Endodermal cell (in vitro differentiated cells): ENCODE measurements at regions not wholly inside any gene's neighbourhood (a gene's known extent, or its start where the extent isn't known, plus 50 kb on each side); places are given as distances from the start of the nearest gene placed in this dataset.
A peak's percentile ranks its signal among the peaks of the same experiment; 100 is the strongest.
"Not testable (repeated sequence)": the region's sequence is repeated elsewhere in the genome, so short reads cannot be mapped to it uniquely, and the experiment has no call there.

Experiments
- DNase-seq: peaks from one replicate; pipeline ENCODE4 v3.0.0-alpha.2; 2017
- H3K27ac ChIP-seq: 2 replicates; pipeline ENCODE4 v1.5.1; 2013; ENCODE audit warnings: mild to moderate bottlenecking, low read depth, low read length, moderate library complexity
- H3K27me3 ChIP-seq: 2 replicates; pipeline ENCODE4 v1.6.1; 2013; ENCODE audit warnings: mild to moderate bottlenecking, low read length, moderate library complexity; ENCODE audit not compliant: insufficient read depth, control insufficient read depth, poor library complexity, severe bottlenecking
- H3K36me3 ChIP-seq: 2 replicates; pipeline ENCODE4 v1.7.0; 2013; ENCODE audit warnings: mild to moderate bottlenecking, low read length, moderate library complexity; ENCODE audit not compliant: control insufficient read depth, insufficient read depth
- H3K4me1 ChIP-seq: one replicate; pipeline ENCODE4 v1.7.0; 2013; ENCODE audit warnings: low read length; ENCODE audit not compliant: control insufficient read depth, insufficient read depth
- H3K4me3 ChIP-seq: 2 replicates; pipeline ENCODE4 v1.5.1; 2013; ENCODE audit warnings: mild to moderate bottlenecking, low read length, moderate library complexity
- H3K9ac ChIP-seq: 2 replicates; pipeline ENCODE4 v1.6.1; 2013; ENCODE audit warnings: mild to moderate bottlenecking, low read length, moderate library complexity; ENCODE audit not compliant: poor library complexity, severe bottlenecking; ENCODE audit errors: extremely low read depth
- H3K9me3 ChIP-seq: 2 replicates; pipeline ENCODE4 v1.6.1; 2013; ENCODE audit warnings: mild to moderate bottlenecking, low read length, moderate library complexity; ENCODE audit not compliant: control insufficient read depth
- H3K27ac Mint-ChIP-seq: 2 replicates; pipeline ENCODE4 v1.8.0; 2020; ENCODE audit warnings: mixed read lengths
- H3K27me3 Mint-ChIP-seq: 2 replicates; pipeline ENCODE4 v1.8.0; 2021; ENCODE audit warnings: mild to moderate bottlenecking, mixed read lengths; ENCODE audit not compliant: insufficient read depth
- H3K36me3 Mint-ChIP-seq: 2 replicates; pipeline ENCODE4 v1.8.0; 2020; ENCODE audit warnings: low read depth, mixed read lengths
- H3K4me1 Mint-ChIP-seq: 2 replicates; pipeline ENCODE4 v1.8.0; 2020; ENCODE audit warnings: mixed read lengths
- H3K4me3 Mint-ChIP-seq: 2 replicates; pipeline ENCODE4 v1.8.0; 2020; ENCODE audit warnings: mild to moderate bottlenecking, moderate library complexity, mixed read lengths
- H3K9me3 Mint-ChIP-seq: 2 replicates; pipeline ENCODE4 v1.8.0; 2020; ENCODE audit warnings: mild to moderate bottlenecking, mixed read lengths
- CTCF ChIP-seq: fragments of 200-600 bp; sonication (generic); conservative IDR thresholded peaks from 2 replicates; pipeline ENCODE4 v1.5.0; 2021; ENCODE audit warnings: antibody characterized with exemption, mild to moderate bottlenecking
- WGBS, 2 experiments: methylation state at CpG; one replicate each; pipeline versions ENCODE4 v1.1.5 to v1.1.7; 2013; ENCODE audit warnings: missing lambda C conversion rate in 2 of 2, mixed read lengths in 1 of 2; ENCODE audit not compliant: insufficient coverage in 1 of 2, insufficient read length in 1 of 2; 5-methylcytosine and 5-hydroxymethylcytosine counted together

DNA sequence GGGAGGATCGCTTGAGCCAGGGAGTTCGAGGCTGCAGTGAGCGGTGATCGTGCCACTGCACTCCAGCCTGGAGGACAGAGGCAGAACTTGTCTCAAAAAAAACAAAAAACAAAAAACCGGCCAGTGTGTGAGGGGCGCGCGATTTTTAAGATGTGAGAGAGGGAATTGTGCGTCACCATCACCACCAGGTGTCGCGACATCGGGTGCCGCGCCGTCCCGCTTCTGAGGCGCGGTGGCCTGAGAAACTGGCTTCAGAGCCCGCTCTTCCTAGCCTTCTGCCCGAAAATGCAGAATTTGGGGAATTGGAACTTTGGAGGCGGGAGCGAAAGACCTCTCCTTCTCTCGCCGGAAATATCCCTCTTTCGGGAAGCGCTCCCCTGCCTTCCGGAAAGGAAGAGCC lies 524.8 kb downstream of the KCNJ18 start:
- Histone ChIP-seq H3K27me3 (no peaks in the 10 kb centered on the region), H3K9ac (no peak overlapping the region), H3K4me3 (peak overlapping the region; percentile 65), H3K27ac (no peak overlapping the region), H3K36me3 (no peaks in the 10 kb centered on the region), H3K4me1 (no peaks in the 10 kb centered on the region), H3K9me3 (no peaks in the 10 kb centered on the region)
- no peak for DNase-seq
- Mint-ChIP-seq H3K9me3 (peaks cover 87% of the 10 kb centered on the region), H3K27ac (no peak overlapping the region), H3K4me1 (no peaks in the 10 kb centered on the region), H3K27me3 (no peaks in the 10 kb centered on the region), H3K36me3 (peaks cover 2% of the 10 kb centered on the region), H3K4me3 (no peak overlapping the region)
- no peak for TF ChIP-seq CTCF
- 45 to 53% methylated on average over 15 to 27 of the region's 27 CpGs for WGBS, 2 experiments

DNA sequence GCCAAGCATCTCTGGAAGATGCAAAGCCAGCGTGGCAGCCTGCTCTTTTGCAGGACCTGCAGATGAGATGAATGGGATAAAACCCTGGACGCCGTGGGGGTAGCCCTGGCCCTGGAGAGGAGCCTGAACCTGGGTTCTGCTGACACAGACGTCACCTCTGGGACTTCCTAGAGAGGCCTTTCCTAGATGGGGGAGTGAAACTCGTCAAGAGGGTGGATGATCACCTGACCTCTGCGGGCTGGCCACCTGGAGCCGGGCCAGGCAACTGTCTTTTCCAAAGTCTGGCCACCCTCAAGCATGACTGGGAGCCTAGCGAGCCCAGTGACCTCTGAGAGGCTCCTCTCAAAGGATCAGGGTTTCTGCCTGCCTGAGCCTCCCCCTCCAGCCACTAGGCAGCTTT lies 529.0 kb downstream of the KCNJ18 start:
- Mint-ChIP-seq H3K27me3 (no peaks in the 10 kb centered on the region), H3K36me3 (peaks cover 2% of the 10 kb centered on the region), H3K9me3 (peaks cover 81% of the 10 kb centered on the region), H3K27ac (no peak overlapping the region), H3K4me3 (no peak overlapping the region), H3K4me1 (no peaks in the 10 kb centered on the region)
- no peak for TF ChIP-seq CTCF
- Histone ChIP-seq H3K9ac (no peak overlapping the region), H3K4me1 (no peaks in the 10 kb centered on the region), H3K27ac (no peak overlapping the region), H3K4me3 (no peak overlapping the region), H3K9me3 (no peaks in the 10 kb centered on the region), H3K36me3 (no peaks in the 10 kb centered on the region), H3K27me3 (no peaks in the 10 kb centered on the region)
- DNase-seq: no peak
- WGBS, 2 experiments: 79 to 92% methylated on average over 7 to 8 of the region's 8 CpGs

- not testable (repeated sequence) for H3K4me1 ChIP-seq, H3K27ac ChIP-seq, H3K27ac Mint-ChIP-seq, H3K4me3 Mint-ChIP-seq, H3K36me3 ChIP-seq, H3K4me3 ChIP-seq, H3K27me3 Mint-ChIP-seq, H3K27me3 ChIP-seq, H3K4me1 Mint-ChIP-seq, H3K36me3 Mint-ChIP-seq, H3K9me3 ChIP-seq, DNase-seq, H3K9ac ChIP-seq
- peaks cover 82% of the 10 kb centered on the region for H3K9me3 Mint-ChIP-seq
- WGBS, 2 experiments: 91 to 100% methylated on average over 3 of the region's 3 CpGs
These were observed 534.2 kb downstream of the KCNJ18 start for GRCh38 chr17:22226477-22226876.

GRCh38 chr17:22226932-22227331 lies 534.6 kb downstream of the KCNJ18 start:
- 80 to 84% methylated on average over 3 of the region's 3 CpGs for WGBS, 2 experiments
- not testable (repeated sequence) for H3K4me3 ChIP-seq, H3K4me3 Mint-ChIP-seq, DNase-seq, H3K36me3 ChIP-seq, H3K27me3 Mint-ChIP-seq, H3K36me3 Mint-ChIP-seq, H3K27ac Mint-ChIP-seq, H3K9ac ChIP-seq, H3K4me1 ChIP-seq, H3K9me3 ChIP-seq, H3K4me1 Mint-ChIP-seq, H3K27ac ChIP-seq, H3K27me3 ChIP-seq
- peaks cover 83% of the 10 kb centered on the region for H3K9me3 Mint-ChIP-seq

DNA sequence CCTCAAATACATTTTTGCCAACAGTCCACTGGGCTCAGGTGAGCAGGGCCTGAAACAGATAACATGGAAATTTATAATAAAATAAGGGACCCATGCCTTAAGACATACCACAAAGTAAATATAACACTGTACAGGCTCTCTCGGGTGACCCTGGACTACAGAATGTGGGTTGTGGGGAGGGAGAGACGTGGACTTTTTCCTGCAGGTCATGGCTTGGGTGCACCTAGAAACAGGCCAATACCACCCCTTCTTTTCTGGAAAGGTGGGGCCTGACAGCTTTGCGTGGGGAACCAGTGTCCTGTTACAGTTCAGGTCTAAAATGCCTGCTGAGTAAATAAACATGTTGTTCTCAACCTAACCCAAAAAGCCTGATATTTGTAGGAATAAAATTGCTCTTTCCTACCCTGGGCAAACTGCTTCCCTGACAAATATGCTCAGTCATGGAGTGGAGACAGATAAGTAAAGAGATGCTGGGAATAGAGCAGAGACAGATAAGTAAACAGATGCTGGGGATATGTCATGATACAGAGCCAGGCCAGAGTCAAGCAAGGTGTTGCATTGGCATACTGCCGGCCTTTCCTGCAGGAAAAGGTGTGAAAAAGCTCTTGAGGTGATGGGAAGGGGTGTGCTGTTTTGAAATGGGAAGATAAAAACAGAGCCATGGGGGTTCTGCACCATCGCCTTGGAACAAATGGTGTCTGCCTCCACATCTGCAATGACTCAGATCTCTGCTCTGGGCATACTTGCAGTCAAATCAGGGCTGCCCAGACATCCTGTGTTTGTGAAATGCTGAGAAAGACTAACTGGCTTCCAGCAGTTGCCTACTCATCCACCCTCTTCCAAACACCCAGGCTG lies 535.6 kb downstream of the KCNJ18 start:
- peaks cover 83% of the 10 kb centered on the region for H3K9me3 Mint-ChIP-seq
- not testable (repeated sequence) for H3K27ac ChIP-seq, H3K36me3 Mint-ChIP-seq, H3K27me3 Mint-ChIP-seq, H3K4me3 ChIP-seq, H3K36me3 ChIP-seq, H3K27me3 ChIP-seq, H3K4me1 Mint-ChIP-seq, H3K4me3 Mint-ChIP-seq, DNase-seq, H3K4me1 ChIP-seq, H3K9me3 ChIP-seq, H3K27ac Mint-ChIP-seq, H3K9ac ChIP-seq
- WGBS, 2 experiments: 61 to 75% methylated on average over 2 to 3 of the region's 5 CpGs

- not testable (repeated sequence) for DNase-seq, H3K27me3 ChIP-seq, H3K27me3 Mint-ChIP-seq, H3K36me3 Mint-ChIP-seq, H3K27ac ChIP-seq, H3K4me3 Mint-ChIP-seq, H3K4me1 Mint-ChIP-seq, H3K4me3 ChIP-seq, H3K27ac Mint-ChIP-seq, H3K9ac ChIP-seq, H3K36me3 ChIP-seq, H3K4me1 ChIP-seq
- peaks cover 29% of the 10 kb centered on the region for H3K9me3 ChIP-seq
- 80 to 85% methylated on average over 4 to 5 of the region's 5 CpGs for WGBS, 2 experiments
- peaks cover 91% of the 10 kb centered on the region for H3K9me3 Mint-ChIP-seq
These were observed 537.5 kb downstream of the KCNJ18 start for GRCh38 chr17:22229821-22230220.
